ENCODE measurements at regions not wholly inside any gene's neighbourhood (a gene's known extent, or its start where the extent isn't known, plus 50 kb on each side); places are given as distances from the start of the nearest gene placed in this dataset.

DNA sequence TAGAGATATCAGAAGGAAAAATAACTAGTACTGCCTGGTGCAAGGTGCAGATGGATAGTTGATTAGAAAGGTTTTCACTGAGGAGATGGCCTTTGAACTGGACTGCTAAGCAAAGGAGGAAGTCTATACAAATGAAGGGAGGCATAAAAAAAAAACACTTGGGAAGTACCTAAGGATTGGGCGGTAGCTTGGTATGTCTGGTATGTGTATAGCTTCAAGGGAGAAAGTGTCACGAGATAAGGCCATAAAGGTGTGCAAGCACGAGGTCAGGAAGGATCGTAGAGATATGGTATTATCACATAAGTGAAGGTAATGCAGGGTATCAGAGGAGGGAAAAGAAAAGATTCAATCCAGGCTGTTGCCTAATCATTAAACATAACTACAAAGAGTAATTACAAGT lies 517.2 kb upstream of the TSPY4 start:
- TF ChIP-seq MAX (IDR thresholded peaks at IDR 0.05; ENCODE audit: insufficient read depth, insufficient read length) (no peak), POLR2A (IDR thresholded peaks at IDR 0.05; ENCODE audit: low read depth, low read length) (no peak), EZH2 (IDR thresholded peaks at IDR 0.05; ENCODE audit: borderline replicate concordance, low read depth, low read length, severe bottlenecking) (no peak)
- TF ChIP-seq, protein P1, sequence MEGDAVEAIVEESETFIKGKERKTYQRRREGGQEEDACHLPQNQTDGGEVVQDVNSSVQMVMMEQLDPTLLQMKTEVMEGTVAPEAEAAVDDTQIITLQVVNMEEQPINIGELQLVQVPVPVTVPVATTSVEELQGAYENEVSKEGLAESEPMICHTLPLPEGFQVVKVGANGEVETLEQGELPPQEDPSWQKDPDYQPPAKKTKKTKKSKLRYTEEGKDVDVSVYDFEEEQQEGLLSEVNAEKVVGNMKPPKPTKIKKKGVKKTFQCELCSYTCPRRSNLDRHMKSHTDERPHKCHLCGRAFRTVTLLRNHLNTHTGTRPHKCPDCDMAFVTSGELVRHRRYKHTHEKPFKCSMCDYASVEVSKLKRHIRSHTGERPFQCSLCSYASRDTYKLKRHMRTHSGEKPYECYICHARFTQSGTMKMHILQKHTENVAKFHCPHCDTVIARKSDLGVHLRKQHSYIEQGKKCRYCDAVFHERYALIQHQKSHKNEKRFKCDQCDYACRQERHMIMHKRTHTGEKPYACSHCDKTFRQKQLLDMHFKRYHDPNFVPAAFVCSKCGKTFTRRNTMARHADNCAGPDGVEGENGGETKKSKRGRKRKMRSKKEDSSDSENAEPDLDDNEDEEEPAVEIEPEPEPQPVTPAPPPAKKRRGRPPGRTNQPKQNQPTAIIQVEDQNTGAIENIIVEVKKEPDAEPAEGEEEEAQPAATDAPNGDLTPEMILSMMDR (IDR thresholded peaks at IDR 0.05; ENCODE audit: extremely low read depth in 1 of 2, insufficient read depth in 1 of 2, low read depth in 1 of 2, low read length in 2 of 2) = no peak

All from endothelial cell of umbilical vein (primary cell).